NCI-H1930 (cell line): ENCODE measurements at regions not wholly inside any gene's neighbourhood (a gene's known extent, or its start where the extent isn't known, plus 50 kb on each side); places are given as distances from the start of the nearest gene placed in this dataset.

Source experiments
- DNase-seq, 2 experiments: peaks; one replicate each; lab custom pipeline; 2025; lab: John Stamatoyannopoulos, UW

DNA sequence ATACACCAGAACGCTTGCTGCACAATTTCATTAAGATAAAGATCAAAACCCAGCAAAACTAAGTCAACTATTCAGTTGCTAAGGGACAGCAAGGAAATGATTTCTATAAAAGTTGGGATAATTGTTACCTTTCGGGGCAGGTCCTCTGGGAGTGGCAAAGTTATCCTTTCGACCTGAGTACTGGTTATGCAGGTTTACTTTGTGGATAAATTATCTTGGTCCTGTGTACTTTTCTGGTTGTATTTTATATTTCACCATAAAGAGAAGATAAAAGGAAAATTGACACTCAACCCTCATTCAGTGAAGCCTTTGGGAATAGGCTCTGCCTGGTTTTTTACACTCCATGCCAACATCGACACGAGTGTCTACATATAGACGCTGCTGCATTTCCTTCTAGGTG, 146.5 kb downstream of the SYK start:
- no peak for DNase-seq

DNA sequence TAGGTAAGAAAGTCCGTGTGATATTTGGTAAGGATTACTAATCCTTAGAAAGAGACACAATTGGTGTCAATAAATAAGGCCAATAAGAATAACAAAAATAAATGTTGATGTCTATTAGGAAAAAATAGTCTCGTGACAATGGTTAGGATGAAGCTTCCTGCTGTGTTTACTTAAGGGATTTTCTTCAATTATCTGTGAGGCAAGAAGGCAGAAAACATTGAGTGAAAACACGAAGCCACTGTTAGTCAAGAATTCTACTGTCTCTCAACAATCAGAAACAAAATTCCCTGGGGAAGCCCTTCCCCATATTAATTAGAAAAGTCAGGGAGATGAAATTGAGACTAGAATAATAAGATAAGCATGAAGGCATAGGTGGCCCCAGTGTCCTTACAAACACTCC, 149.0 kb downstream of the SYK start:
- DNase-seq: no peak

DNA sequence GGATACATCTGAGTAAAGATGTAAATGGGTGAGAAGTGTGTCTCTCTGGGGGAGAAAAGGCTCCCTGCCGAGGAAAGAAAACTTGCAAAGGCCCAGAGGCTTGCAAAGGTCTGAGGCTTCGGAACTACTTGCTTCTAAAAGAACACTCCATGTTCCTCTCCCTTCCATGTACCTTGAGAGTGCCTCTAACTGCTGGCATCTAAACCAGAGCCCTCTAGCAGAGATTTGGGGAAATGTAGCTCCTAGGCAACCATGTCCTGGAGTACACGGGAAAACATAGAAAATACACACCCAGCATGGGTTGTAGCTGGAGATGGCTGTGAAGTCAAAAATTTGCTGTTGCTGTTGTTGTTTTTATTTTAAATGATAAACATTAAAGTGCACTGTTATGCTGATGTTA, 151.6 kb downstream of the SYK start:
- no peak for DNase-seq

DNA sequence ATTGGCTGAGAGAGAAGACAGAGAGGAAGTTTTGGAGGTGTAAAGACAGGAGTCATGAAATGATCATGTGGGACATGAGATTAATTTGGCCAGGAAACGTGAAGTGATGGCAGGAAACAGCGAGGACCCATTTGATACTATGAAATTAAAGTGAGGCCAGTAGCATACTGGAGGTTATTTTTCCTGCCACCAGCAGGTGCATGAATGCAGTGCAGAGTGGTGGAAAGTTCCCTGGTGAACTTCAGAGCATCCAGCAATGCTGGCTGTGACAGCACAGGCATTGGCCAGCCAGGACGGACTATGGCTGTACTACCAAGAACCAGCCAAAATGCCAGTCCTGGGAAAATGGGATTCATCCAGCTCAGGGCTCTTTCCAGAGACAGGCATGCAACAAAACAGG, 152.2 kb downstream of the SYK start:
- DNase-seq: no peak

DNA sequence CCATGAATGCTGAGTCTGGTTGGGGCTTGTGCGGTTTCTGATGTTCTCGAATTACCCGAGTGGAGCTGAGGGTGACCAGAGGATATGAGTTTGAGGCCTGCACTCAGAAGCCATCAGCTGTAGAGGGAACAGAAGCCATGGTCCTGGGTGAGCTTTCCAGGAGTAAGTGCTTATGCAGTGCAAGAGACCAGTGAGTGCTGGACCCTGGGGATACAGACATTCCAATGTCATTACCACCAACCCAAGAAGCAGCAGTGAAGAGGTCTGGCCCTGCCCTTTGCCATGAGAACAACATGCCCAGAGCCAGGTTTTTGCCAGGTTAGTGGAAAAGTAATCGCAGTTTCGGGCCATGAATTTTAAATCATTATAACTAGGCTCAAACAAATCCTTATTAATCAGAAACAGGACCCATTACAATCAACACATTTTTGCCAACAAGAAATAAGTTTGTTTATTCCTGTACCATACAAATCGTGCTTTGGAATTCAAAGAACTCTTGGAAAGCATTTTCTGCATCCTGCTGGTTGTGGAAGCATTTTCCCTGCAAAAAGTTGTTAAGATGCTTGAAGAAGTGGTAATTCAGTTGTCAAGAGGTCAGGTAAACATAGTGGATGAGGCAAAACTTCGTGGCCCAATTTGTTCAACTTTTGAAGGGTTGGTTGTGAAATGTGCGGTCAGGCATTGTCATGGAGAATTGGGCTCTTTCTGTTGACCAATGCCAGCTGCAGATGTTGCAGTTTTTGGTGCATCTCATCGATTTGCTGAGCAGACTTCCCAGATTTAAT, 154.6 kb downstream of the SYK start:
- no peak for DNase-seq

DNA sequence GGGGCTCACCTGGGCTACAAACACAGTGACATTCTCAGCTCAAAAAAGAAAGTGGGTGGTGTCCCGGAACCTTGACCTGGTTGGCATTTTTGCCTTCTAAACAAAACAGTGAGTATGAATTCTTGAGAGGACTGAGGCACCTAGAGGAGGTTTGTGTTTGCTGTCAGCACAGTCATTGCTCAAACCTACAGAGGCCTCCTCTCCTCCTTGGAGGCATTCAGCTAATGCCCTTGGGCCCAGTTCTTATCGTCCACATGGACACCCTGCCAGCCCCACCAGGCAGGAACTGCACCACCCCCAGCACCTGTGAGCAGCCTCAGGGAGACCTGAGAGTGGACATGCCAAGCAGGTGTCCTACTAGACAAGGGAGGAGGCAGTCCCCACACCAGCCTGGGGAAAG, 156.7 kb downstream of the SYK start:
- DNase-seq: no peak

DNA sequence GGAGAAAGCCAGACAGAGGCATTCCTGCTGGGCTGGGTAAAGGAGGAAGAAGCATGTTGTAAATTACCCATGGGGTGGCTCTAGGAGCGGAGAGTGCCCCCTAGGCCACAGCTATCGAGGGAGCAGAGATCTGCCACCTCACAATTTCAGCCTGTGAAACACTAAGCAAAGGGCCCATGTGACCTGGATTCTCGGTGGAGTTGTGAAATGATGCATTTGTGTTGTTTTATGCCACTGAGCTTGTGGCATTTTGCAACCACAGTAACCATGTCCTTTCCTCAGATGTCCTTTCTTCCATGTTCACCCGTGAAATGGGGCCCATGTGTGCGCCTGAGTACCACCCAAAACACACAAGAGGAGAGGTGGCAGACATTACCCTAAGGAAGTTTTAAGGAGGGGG, 159.3 kb downstream of the SYK start:
- DNase-seq: no peak

DNA sequence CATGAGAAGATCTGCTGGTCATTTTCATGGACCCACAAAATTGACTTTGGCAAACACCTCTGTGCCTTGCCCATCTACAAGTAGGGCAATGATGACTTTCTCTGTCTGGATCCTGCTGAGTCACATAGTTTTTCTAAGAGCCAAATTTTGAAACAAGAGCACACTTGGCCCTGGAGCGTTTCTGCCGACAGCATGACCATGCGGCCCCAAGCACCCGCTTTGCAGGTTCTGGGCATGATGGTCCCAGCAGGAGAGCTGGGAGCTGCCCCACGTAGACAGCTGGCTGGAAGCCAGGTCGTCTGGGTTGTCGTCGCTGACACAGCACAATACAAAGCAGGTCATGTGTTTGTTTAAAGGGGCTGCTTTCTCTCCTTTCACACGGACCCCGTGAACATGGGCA, 159.8 kb downstream of the SYK start:
- DNase-seq: no peak

DNA sequence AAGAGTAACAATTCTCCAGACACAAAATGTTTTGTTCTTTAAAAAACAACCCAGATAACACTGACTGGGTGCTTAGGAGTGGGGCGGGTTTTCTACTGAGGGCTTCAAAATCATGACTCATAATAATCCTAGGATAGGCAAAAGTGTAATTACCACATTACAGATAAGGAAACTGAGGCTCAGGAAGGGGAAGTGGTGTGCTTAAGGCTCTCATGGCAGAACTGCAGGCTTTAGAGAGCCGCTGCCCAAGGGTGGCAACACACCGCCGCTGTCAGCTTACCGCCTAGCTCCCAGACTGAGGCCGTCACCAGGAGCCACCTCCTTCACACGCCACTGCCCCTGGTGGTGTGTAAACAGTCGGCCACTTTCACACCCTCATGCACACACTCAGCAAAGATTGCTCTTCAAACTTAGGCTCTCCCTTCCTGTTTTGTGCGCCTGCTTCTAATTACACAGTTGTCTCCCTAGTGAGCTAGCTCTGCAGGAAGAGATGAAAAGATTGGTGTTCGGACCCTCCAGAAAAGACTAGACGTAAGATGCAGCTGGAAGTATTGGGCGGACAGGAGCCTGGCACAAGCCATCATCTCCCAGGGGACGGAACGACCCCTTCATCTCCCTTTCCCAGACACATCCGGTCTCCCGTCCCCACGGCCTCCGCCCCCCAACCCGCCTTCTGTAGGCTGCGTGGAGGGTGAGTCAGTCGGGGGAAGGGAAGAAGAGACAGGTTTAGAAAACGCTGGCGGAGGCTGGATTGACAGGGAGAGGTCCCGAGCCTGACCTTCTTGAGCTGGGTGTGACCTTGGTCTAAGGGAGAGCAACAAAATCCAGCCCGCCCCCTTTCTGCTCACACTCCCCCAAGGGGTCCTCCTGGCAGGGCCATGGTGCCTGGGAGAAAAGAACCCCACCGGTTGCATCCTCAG, 162.7 kb downstream of the SYK start:
- DNase-seq: no peak

DNA sequence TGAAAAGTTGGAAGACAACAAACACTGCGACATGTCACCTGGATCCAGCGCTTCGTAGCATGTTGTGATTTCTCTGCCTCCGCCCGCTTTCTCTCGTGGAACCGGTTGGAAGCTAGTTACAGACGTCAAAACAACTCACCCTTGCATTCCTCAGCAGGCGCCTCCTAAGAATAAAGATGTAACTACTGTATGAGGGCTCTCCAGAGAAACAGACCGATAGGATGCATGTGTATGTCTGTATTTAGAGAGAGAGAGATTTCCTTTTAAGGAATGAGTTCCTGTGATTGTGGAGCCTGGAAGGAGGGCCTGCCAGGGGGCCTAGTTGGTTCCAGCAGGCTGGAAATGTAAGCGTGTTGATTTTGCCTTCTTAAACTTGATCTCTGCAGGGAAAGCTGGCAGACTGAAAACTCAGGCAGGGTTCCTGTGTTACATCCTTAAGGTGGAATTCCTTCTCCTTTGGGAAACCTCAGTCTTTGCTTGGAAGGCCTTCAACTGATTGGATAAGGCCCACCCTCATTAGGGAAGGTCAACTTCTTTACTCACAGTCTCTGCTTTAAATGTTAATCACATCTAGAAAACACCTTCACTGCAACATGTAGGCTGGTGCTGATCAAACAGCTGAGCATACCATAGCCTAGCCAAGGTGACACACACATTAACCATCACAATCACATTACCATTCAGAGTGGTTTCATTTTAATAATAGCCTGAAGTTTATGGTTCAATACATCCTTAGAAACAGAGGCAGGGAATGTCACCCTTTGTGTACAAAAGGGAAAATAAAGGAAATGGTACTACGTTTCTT, 163.8 kb downstream of the SYK start:
- DNase-seq: no peak

DNA sequence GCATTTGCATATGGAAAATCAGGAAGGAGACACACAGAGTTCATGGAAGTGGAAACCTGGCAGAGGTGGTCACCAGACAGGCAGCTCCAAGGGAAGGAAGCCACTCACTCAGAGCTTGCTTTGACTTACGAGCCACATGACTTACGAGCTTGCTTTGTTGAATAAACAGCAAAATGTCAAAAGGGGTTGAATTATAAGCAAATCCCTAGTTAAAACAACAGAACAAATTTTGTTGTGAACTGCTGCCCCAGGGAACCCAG, 164.3 kb downstream of the SYK start:
- DNase-seq: no peak

DNA sequence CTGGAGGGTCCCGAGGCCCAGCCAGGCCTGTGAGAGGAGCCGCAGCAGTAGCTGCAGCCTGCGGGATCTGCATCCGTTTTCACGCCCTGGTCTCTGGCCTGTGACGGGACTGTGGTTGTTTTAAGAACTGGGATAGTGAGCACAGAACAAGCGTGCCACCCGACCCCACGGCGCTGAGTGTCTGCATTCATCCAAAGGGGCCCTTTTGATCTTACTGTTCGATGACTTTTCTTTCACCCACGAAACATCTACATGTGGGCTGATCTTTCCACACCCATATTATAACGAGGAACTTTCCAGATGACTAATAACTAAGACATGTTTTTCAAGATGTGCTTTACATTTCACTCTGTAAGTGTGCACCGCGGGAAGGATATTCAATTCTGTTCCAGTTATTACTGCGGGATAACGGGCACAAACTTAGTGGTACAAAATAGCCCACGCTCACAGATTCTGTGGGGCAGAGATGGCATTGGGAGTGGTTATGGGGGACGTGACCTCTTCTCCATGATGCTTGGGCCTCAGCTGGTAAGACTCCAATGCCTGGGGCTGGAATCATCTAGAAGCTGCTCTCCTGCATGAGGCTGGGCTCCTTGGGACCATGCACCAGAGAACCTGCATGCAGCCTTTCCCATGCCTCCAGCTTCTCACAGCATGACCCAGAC, 165.0 kb downstream of the SYK start:
- no peak for DNase-seq

DNA sequence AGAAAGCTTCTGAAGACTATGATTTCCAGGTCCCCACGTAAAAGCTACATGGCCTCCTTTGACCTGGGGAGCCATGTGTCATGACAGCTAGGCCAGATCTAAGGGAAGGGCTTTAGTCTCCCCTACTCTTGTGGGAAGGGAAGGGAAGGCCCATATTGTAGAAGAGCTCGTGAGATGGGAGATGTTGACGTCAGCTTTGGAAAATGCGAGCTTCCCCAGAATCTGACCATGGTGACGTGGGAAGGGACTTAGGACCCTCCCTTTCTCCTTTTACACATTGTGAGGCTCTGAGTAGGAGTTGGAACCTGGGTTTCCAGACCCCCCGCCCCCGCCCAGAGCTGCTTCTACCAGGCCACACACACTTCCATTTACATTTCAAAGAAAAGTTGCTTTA, 165.5 kb downstream of the SYK start:
- no peak for DNase-seq

DNA sequence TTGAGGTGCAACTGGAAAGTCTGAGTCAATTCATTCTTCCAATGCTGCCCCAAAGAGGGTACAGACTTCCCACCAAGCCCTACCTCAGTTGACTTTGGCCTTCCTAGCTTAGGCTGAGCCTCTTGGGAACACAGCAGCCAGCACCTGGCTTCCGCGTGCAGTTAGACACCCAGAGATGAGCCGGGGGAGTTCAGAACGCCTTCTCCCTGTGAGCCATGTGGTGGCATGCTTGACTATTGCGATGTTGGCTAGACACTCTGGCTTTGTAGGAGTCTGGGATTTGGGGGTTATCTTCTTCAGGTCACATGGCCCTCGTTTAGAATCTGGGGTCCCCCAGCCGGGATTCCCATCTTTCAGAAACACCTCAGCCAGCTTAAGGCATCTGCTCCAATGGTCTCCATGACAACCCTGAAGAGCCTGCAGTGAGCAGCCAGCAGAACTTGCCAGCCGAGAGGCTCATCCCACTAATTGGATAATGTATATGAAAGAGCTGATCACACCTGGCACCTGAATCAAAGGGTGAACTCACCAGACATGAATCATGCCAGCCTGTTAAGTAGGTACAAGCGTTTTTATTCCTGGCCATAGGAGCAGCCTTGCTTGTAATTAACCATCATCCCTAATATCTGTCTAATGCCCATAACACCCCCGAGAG, 167.5 kb downstream of the SYK start:
- no peak for DNase-seq

DNA sequence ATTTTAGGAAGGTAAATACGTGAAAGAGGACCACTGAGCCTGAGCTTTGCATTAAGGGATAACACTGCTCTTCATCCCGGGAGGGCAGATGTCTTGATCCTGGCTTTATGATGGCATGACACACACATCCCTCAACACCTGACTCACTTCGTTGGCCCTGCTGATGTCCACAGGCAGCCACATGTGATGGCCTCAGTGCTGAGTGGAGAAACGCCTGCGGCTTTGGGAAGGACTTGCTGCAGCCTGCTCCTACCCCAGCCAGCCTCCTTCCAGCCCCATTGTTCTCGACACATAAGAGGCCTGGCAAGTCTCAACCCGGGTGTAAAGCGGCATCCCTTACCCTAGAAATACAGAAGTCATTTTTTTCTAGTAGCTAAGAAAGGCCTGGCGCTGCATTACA, 169.0 kb downstream of the SYK start:
- no peak for DNase-seq

DNA sequence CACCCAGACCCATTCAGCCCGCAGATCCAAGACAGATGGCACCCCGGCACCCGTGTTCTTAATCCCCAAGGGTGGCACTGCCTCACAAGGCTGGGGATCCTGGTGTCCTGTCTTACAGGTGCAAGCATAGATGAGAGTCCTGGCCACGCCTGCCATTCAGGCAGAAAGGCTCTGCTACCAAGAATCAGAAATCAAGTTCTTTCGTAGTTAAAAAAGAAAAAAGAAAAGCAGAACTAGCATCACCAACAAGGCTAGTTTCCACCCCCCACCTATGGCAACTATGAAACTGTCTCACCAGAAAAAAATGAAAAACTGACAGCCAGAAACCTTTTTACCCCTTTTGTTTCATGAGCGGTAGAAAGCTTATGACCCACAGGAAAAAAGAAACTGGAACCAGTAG, 170.4 kb downstream of the SYK start:
- no peak for DNase-seq

DNA sequence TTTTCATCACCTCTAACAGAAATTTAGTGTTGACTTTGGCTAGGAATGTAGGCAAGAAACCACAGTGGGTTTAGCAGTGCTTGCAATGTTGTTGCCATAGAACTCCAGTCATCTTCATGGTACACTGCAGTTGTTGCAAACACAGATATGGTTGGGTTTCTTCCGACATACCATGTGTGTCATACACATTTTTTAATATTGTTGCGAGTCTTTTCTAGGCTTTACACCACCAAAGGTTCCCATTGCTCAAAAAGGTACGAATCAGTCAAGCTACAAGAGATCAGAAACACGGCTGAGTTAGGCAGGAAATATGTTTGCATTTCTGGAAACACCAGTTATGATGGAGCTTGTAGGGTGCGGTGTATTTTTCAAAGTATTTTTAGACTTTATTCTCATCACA, 172.4 kb downstream of the SYK start:
- no peak for DNase-seq

DNA sequence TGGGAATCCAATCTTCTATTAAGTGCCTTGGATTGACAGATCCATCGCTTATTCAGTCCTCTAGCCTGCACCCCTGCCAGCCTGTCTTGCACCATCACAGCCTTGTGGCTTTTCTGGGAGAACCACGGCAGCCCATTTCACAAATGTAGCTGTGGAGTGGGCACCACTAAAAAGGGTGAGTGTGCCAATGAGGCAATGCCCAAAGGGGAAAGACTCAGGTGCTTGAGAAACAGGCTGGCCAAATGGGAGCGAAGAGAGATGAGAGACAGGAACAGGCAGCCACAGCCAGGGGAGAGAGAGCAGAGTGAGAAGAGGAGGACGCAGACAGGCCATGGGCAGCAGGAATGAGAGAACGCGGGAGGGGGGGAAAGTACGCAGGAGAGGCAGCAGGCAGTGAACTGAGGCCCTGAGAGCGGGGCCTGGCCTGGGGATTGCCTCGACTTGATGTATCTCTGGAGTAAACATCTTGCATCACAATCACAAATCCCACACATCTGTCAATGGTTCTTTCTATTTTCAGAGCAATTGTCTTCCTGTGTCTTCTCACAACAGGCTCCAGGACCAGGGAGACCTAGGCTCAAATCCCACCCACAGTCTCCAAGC, 173.1 kb downstream of the SYK start:
- no peak for DNase-seq

DNA sequence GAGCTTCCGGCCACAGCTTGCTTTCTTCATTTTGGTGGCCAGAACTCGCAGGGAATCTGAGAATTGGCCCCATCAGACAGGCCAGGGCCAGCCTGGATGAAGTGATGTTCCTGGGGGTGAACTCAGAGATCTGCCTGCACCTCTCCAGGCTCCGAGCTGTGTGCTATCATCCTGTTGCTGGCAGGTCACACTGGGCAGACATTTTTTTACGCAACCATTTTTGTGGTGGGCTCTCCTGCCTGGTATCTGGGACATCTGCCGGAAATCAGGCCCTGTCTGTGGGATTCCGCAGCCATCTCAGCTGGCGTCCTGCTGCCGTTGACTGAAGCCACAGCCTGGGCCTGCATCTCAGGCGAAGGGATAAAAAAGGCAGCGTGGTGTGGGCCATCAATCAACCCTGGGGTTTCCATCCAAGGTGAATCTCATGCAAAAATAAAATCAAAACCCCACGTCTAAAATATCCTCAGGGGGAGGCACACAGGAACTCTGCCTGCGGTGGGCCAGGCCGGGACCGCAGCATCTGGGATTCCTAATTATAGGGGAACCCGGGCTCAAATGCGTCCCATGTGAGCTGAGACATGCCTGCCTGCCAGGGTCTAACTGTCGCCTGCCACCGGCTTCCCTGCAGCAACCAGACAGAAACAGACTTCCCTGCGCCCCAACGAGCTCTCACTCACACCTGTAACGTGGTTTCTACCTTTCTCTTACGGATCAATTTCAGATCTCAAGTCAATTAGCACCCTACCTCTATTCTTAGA, 174.3 kb downstream of the SYK start:
- no peak for DNase-seq

DNA sequence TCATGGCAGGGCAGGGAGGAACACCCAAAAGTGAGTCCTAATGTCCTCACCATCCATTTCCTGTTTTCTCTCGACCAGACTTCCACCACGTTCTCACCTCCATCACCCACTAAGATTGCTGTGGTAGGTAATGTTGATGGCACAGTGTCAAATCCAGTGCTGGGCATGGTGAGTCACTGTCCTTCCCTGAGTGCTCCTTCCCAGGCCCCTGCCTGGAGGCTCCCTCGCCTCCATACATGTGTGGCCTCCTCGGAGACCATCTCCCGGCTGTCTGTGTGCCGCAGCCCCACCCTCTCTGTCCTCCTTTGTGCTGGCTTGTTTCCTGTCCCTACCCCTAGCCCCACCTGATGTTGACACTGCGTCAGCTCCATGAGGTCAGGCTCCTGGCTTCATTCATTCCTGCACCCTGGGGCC, 177.5 kb downstream of the SYK start:
- DNase-seq: no peak

DNA sequence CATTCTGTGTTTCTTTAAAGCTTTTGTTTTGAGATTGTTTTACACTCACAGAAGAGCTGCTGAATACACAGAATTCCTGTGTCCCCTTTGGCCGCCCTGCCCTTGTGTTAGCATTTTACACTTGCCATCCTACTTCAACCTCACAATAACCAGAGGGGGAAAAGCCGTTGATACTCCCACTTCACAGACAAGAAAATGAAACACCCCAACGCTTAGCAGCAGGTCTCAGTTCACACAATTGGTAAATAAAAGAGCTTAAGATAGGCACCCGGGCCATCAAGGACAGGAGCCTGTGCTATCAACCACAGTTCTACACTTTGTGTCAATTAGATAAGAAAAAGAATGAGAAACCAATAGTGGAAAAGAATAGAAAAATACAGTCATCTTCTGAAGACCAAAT, 178.0 kb downstream of the SYK start:
- no peak for DNase-seq
